ENCODE measurements at regions not wholly inside any gene's neighbourhood (a gene's known extent, or its start where the extent isn't known, plus 50 kb on each side); places are given as distances from the start of the nearest gene placed in this dataset.

DNA sequence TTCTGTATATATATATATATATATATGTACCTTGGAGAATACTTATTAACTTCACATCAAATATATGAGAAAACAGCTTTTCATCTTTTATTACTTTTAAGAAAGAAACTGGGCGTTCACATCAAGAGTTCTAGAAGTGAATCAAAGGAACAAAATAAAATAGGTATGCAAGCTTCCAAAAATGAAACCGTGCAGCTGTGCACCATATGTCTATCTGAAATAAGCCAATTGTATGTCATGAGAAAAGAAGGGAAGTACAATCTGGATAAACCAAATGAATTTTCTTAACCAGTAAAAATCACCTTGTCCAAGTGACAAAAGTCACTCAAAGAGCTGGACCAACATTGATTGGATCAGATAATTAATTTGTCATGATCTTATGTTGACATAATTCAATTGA, 405.4 kb upstream of the TECRL start:
- TF ChIP-seq EP300 (IDR thresholded peaks at IDR 0.05; ENCODE audit: borderline replicate concordance in 1 of 2, low read depth in 2 of 2, low read length in 2 of 2) (no peak), E2F6 (IDR thresholded peaks at IDR 0.05) (no peak), RAD21 (IDR thresholded peaks at IDR 0.05 in 1 of 2, conservative IDR thresholded peaks at IDR 0.05 in 1 of 2; ENCODE audit: low read depth in 2 of 2, low read length in 2 of 2) (no peak), RNF2 (IDR thresholded peaks at IDR 0.05; ENCODE audit: borderline replicate concordance, low read depth, low read length, missing control alignments, poor library complexity, severe bottlenecking) (no peak)
- TF ChIP-seq, protein P1, sequence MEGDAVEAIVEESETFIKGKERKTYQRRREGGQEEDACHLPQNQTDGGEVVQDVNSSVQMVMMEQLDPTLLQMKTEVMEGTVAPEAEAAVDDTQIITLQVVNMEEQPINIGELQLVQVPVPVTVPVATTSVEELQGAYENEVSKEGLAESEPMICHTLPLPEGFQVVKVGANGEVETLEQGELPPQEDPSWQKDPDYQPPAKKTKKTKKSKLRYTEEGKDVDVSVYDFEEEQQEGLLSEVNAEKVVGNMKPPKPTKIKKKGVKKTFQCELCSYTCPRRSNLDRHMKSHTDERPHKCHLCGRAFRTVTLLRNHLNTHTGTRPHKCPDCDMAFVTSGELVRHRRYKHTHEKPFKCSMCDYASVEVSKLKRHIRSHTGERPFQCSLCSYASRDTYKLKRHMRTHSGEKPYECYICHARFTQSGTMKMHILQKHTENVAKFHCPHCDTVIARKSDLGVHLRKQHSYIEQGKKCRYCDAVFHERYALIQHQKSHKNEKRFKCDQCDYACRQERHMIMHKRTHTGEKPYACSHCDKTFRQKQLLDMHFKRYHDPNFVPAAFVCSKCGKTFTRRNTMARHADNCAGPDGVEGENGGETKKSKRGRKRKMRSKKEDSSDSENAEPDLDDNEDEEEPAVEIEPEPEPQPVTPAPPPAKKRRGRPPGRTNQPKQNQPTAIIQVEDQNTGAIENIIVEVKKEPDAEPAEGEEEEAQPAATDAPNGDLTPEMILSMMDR (IDR thresholded peaks at IDR 0.05; ENCODE audit: control extremely low read depth in 1 of 3, insufficient read depth in 1 of 3, low read depth in 1 of 3, low read length in 3 of 3): no peak
